HL-60 (cell line): ENCODE measurements at regions not wholly inside any gene's neighbourhood (a gene's known extent, or its start where the extent isn't known, plus 50 kb on each side); places are given as distances from the start of the nearest gene placed in this dataset.

ENCODE experiments used
- CTCF ChIP-seq: IDR thresholded peaks from one replicate; pipeline ENCODE4 v1.5.1; 2011; ENCODE audit warnings: low read length, control low read depth, inconsistent platforms; ENCODE audit not compliant: insufficient read depth
- GABPA ChIP-seq: IDR thresholded peaks from 2 replicates; pipeline ENCODE4 v1.6.1; 2012; ENCODE audit warnings: low read depth
- POLR2AphosphoS5 ChIP-seq: IDR thresholded peaks from 2 replicates; pipeline ENCODE4 v1.6.1; 2012; ENCODE audit warnings: low read depth
- REST ChIP-seq: IDR thresholded peaks from 2 replicates; pipeline ENCODE4 v1.6.1; 2012; ENCODE audit warnings: low read depth; ENCODE audit not compliant: insufficient replicate concordance

GRCh38 chr13:73157031-73157430 lies 98.2 kb downstream of the KLF5 start:
- TF ChIP-seq POLR2AphosphoS5, result no peak
- TF ChIP-seq CTCF, result no peak
- TF ChIP-seq REST, result no peak
- no peak for TF ChIP-seq GABPA
